Daoy (cell line): ENCODE measurements at regions not wholly inside any gene's neighbourhood (a gene's known extent, or its start where the extent isn't known, plus 50 kb on each side); places are given as distances from the start of the nearest gene placed in this dataset.

Experiments
- DNase-seq: peaks from one replicate; pipeline ENCODE4 v3.0.0-alpha.2; 2015; ENCODE audit warnings: low read depth

GRCh38 chr9:13552606-13553215, 273.2 kb upstream of the MPDZ start:
- DNase-seq: no peak

- no peak for DNase-seq
Measured at GRCh38 chr9:13550519-13550918, 271.0 kb upstream of the MPDZ start.

- DNase-seq: no peak
Measured at GRCh38 chr9:13548535-13548934, 269.0 kb upstream of the MPDZ start.

- no peak for DNase-seq
Measured at GRCh38 chr9:13535141-13535540, 255.6 kb upstream of the MPDZ start.

GRCh38 chr9:13534006-13534405, 254.5 kb upstream of the MPDZ start:
- no peak for DNase-seq

GRCh38 chr9:13532407-13532806, 252.9 kb upstream of the MPDZ start:
- DNase-seq: peak; percentile 23

GRCh38 chr9:13529321-13530104, 250.0 kb upstream of the MPDZ start:
- peak; percentile 47 for DNase-seq

- peak; percentile 29 for DNase-seq
Measured at GRCh38 chr9:13524245-13524644, 244.8 kb upstream of the MPDZ start.

GRCh38 chr9:13520069-13520468, 240.6 kb upstream of the MPDZ start:
- no peak for DNase-seq

GRCh38 chr9:13513716-13514444, 234.4 kb upstream of the MPDZ start:
- DNase-seq: peak; percentile 66

- no peak for DNase-seq
Measured at GRCh38 chr9:13513286-13513685, 233.8 kb upstream of the MPDZ start.

GRCh38 chr9:13508681-13509080, 229.2 kb upstream of the MPDZ start:
- DNase-seq: no peak

- no peak for DNase-seq
Measured at GRCh38 chr9:13508086-13508485, 228.6 kb upstream of the MPDZ start.

- DNase-seq: no peak
Measured at GRCh38 chr9:13505797-13506196, 226.3 kb upstream of the MPDZ start.

GRCh38 chr9:13503599-13503998, 224.1 kb upstream of the MPDZ start:
- DNase-seq: no peak

- DNase-seq: no peak
Measured at GRCh38 chr9:13502484-13502883, 223.0 kb upstream of the MPDZ start.

- DNase-seq: no peak
Measured at GRCh38 chr9:13501018-13501417, 221.5 kb upstream of the MPDZ start.

GRCh38 chr9:13500034-13500433, 220.5 kb upstream of the MPDZ start:
- DNase-seq: no peak

- DNase-seq: no peak
Measured at GRCh38 chr9:13493697-13494096, 214.2 kb upstream of the MPDZ start.

GRCh38 chr9:13491493-13492424, 212.3 kb upstream of the MPDZ start:
- DNase-seq: no peak

- DNase-seq: no peak
Measured at GRCh38 chr9:13491138-13491492, 211.6 kb upstream of the MPDZ start.

GRCh38 chr9:13487936-13488335, 208.4 kb upstream of the MPDZ start:
- no peak for DNase-seq
